Endodermal cell (in vitro differentiated cells): ENCODE measurements at regions not wholly inside any gene's neighbourhood (a gene's known extent, or its start where the extent isn't known, plus 50 kb on each side); places are given as distances from the start of the nearest gene placed in this dataset.

ENCODE experiments used
- DNase-seq: peaks from one replicate; pipeline ENCODE4 v3.0.0-alpha.2; 2017
- H3K27ac ChIP-seq: 2 replicates; pipeline ENCODE4 v1.5.1; 2013; ENCODE audit warnings: mild to moderate bottlenecking, low read depth, low read length, moderate library complexity
- H3K27me3 ChIP-seq: 2 replicates; pipeline ENCODE4 v1.6.1; 2013; ENCODE audit warnings: mild to moderate bottlenecking, low read length, moderate library complexity; ENCODE audit not compliant: insufficient read depth, control insufficient read depth, poor library complexity, severe bottlenecking
- H3K36me3 ChIP-seq: 2 replicates; pipeline ENCODE4 v1.7.0; 2013; ENCODE audit warnings: mild to moderate bottlenecking, low read length, moderate library complexity; ENCODE audit not compliant: control insufficient read depth, insufficient read depth
- H3K4me1 ChIP-seq: one replicate; pipeline ENCODE4 v1.7.0; 2013; ENCODE audit warnings: low read length; ENCODE audit not compliant: control insufficient read depth, insufficient read depth
- H3K4me3 ChIP-seq: 2 replicates; pipeline ENCODE4 v1.5.1; 2013; ENCODE audit warnings: mild to moderate bottlenecking, low read length, moderate library complexity
- H3K9ac ChIP-seq: 2 replicates; pipeline ENCODE4 v1.6.1; 2013; ENCODE audit warnings: mild to moderate bottlenecking, low read length, moderate library complexity; ENCODE audit not compliant: poor library complexity, severe bottlenecking; ENCODE audit errors: extremely low read depth
- H3K9me3 ChIP-seq: 2 replicates; pipeline ENCODE4 v1.6.1; 2013; ENCODE audit warnings: mild to moderate bottlenecking, low read length, moderate library complexity; ENCODE audit not compliant: control insufficient read depth
- H3K27ac Mint-ChIP-seq: 2 replicates; pipeline ENCODE4 v1.8.0; 2020; ENCODE audit warnings: mixed read lengths
- H3K27me3 Mint-ChIP-seq: 2 replicates; pipeline ENCODE4 v1.8.0; 2021; ENCODE audit warnings: mild to moderate bottlenecking, mixed read lengths; ENCODE audit not compliant: insufficient read depth
- H3K36me3 Mint-ChIP-seq: 2 replicates; pipeline ENCODE4 v1.8.0; 2020; ENCODE audit warnings: low read depth, mixed read lengths
- H3K4me1 Mint-ChIP-seq: 2 replicates; pipeline ENCODE4 v1.8.0; 2020; ENCODE audit warnings: mixed read lengths
- H3K4me3 Mint-ChIP-seq: 2 replicates; pipeline ENCODE4 v1.8.0; 2020; ENCODE audit warnings: mild to moderate bottlenecking, moderate library complexity, mixed read lengths
- H3K9me3 Mint-ChIP-seq: 2 replicates; pipeline ENCODE4 v1.8.0; 2020; ENCODE audit warnings: mild to moderate bottlenecking, mixed read lengths
- WGBS, 2 experiments: methylation state at CpG; one replicate each; pipeline versions ENCODE4 v1.1.5 to v1.1.7; 2013; ENCODE audit warnings: missing lambda C conversion rate in 2 of 2, mixed read lengths in 1 of 2; ENCODE audit not compliant: insufficient coverage in 1 of 2, insufficient read length in 1 of 2; 5-methylcytosine and 5-hydroxymethylcytosine counted together
- TF ChIP-seq, protein P1 (sequence below): fragments of 200-600 bp; sonication (generic); conservative IDR thresholded peaks from 2 replicates; pipeline ENCODE4 v1.5.0; 2021; ENCODE audit warnings: antibody characterized with exemption, mild to moderate bottlenecking

DNA sequence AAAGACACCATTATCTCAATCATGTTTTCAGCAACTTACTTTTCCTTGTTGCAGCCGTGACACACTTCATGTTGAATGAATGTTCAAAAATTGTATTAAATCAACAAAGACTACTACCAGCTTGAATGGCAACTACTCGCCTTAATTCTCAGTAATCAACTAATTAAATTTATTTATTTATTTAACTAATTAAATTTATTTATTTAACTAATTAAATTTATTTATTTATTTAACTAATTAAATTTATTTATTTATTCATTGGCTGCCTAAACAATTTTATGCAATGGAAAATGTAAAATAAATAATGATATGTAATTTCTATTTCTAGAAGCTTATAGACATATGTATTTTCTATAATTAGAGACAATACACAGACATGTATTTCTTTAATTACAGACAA, 435.4 kb downstream of the GPAM start:
- WGBS, 2 experiments: 100% methylated on average over 1 of the region's 2 CpGs
- Mint-ChIP-seq H3K27me3 (no peaks in the 10 kb centered on the region), H3K36me3 (no peaks in the 10 kb centered on the region), H3K4me3 (no peak overlapping the region), H3K27ac (no peak overlapping the region), H3K4me1 (no peaks in the 10 kb centered on the region), H3K9me3 (no peaks in the 10 kb centered on the region)
- Histone ChIP-seq H3K9ac (no peak overlapping the region), H3K36me3 (no peaks in the 10 kb centered on the region), H3K4me1 (no peaks in the 10 kb centered on the region), H3K4me3 (no peak overlapping the region), H3K27me3 (no peaks in the 10 kb centered on the region), H3K27ac (no peak overlapping the region), H3K9me3 (no peaks in the 10 kb centered on the region)
- TF ChIP-seq, protein P1, sequence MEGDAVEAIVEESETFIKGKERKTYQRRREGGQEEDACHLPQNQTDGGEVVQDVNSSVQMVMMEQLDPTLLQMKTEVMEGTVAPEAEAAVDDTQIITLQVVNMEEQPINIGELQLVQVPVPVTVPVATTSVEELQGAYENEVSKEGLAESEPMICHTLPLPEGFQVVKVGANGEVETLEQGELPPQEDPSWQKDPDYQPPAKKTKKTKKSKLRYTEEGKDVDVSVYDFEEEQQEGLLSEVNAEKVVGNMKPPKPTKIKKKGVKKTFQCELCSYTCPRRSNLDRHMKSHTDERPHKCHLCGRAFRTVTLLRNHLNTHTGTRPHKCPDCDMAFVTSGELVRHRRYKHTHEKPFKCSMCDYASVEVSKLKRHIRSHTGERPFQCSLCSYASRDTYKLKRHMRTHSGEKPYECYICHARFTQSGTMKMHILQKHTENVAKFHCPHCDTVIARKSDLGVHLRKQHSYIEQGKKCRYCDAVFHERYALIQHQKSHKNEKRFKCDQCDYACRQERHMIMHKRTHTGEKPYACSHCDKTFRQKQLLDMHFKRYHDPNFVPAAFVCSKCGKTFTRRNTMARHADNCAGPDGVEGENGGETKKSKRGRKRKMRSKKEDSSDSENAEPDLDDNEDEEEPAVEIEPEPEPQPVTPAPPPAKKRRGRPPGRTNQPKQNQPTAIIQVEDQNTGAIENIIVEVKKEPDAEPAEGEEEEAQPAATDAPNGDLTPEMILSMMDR: no peak
- no peak for DNase-seq

DNA sequence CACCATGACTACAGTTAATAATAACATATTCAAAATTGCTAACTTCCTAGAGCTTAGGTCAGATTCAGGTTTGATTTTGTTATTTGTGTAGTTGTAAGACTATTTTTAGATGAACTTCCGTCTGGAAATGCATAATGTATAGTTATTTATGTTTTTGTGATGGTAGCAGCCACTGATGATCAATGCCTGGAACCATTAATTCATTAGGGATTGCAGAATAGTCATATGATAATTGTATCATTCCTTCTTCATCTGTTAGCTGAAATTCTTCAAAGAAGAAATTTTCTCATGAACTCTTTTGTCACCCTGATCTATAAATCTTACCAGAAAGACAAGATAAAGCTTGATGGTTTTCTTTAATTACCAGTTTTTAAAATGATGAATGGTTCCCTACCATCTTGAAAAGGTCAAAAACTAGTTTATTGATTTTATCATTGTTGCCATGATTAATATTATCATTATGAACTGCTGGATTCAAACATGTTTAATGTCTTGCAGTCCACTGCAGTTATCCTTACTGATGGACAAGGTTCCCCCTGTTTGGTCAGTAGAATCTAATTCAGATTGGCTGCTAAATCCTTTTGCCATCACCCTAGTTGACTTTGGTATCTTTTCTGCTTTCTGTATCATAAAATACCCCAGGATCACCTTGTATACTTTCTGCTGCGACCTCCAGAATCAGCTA, 433.3 kb downstream of the GPAM start:
- WGBS, 2 experiments: 79 to 100% methylated on average over 1 to 2 of the region's 2 CpGs
- no peak overlapping the region for H3K27ac ChIP-seq
- no peak overlapping the region for H3K4me3 Mint-ChIP-seq
- H3K27me3 ChIP-seq: no peaks in the 10 kb centered on the region
- H3K36me3 ChIP-seq: no peaks in the 10 kb centered on the region
- no peaks in the 10 kb centered on the region for H3K9me3 Mint-ChIP-seq
- H3K9me3 ChIP-seq: no peaks in the 10 kb centered on the region
- no peak overlapping the region for H3K27ac Mint-ChIP-seq
- H3K4me3 ChIP-seq: no peak overlapping the region
- H3K4me1 Mint-ChIP-seq: no peaks in the 10 kb centered on the region
- H3K36me3 Mint-ChIP-seq: no peaks in the 10 kb centered on the region
- H3K27me3 Mint-ChIP-seq: no peaks in the 10 kb centered on the region
- H3K4me1 ChIP-seq: no peaks in the 10 kb centered on the region
- H3K9ac ChIP-seq: no peak overlapping the region
- DNase-seq: no peak
- TF ChIP-seq, protein P1: no peak

DNA sequence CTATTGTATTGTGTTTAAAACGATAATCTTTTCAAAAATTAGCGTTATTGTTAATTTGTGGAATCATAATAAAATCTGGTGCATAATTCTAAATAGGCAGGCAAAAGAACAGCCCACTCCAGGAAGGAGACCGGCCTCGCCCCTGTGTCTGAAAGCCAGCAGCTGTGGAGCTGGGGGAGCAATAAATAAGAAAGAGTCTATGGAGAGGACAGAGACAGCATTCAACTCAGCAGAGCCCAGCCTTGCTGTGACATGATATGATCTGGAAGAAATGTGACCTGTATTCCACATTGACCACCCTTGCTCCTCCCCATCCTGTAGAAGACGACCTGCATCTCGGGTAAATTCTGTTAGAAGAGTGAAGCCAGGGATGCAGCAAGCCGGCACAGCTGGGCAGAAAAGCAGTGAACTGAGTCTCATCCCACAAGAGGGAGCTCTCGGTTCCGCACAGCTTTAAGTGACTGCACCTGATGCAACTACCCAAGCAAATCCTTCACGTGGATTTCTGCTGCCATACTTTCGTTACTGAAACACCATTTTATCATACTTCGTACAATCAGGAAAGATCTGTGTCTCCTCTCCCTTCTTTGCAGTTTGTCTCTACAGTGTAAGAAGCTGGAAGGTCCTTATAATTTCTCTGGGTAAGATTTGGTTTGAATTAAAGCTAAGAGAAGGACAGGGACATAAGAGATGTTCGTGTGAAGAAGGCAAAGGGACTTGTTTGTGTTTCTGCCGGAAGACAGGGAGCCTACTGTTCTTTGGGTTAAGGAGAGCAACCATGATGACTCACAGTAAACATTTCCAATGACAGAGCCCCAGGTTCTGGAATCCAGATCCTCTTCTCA, 427.1 kb downstream of the GPAM start:
- 51 to 53% methylated on average over 3 to 14 of the region's 14 CpGs for WGBS, 2 experiments
- Mint-ChIP-seq H3K4me1 (peaks cover 11% of the 10 kb centered on the region), H3K9me3 (no peaks in the 10 kb centered on the region), H3K27me3 (peaks cover 24% of the 10 kb centered on the region), H3K36me3 (no peaks in the 10 kb centered on the region), H3K27ac (no peak overlapping the region), H3K4me3 (no peak overlapping the region)
- TF ChIP-seq, protein P1: peak; percentile 86
- Histone ChIP-seq H3K27ac (no peak overlapping the region), H3K9ac (no peak overlapping the region), H3K9me3 (no peaks in the 10 kb centered on the region), H3K4me3 (no peak overlapping the region), H3K4me1 (peaks cover 4% of the 10 kb centered on the region), H3K36me3 (no peaks in the 10 kb centered on the region), H3K27me3 (peaks cover 11% of the 10 kb centered on the region)
- peak; percentile 89 for DNase-seq
